ENCODE measurements at regions not wholly inside any gene's neighbourhood (a gene's known extent, or its start where the extent isn't known, plus 50 kb on each side); places are given as distances from the start of the nearest gene placed in this dataset.

- TF ChIP-seq, protein P1, sequence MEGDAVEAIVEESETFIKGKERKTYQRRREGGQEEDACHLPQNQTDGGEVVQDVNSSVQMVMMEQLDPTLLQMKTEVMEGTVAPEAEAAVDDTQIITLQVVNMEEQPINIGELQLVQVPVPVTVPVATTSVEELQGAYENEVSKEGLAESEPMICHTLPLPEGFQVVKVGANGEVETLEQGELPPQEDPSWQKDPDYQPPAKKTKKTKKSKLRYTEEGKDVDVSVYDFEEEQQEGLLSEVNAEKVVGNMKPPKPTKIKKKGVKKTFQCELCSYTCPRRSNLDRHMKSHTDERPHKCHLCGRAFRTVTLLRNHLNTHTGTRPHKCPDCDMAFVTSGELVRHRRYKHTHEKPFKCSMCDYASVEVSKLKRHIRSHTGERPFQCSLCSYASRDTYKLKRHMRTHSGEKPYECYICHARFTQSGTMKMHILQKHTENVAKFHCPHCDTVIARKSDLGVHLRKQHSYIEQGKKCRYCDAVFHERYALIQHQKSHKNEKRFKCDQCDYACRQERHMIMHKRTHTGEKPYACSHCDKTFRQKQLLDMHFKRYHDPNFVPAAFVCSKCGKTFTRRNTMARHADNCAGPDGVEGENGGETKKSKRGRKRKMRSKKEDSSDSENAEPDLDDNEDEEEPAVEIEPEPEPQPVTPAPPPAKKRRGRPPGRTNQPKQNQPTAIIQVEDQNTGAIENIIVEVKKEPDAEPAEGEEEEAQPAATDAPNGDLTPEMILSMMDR (IDR thresholded peaks at IDR 0.05; ENCODE audit: low read depth, low read length) = no peak
- no peak overlapping the region for H3K4me3 ChIP-seq (replicated peaks in 1 of 2; ENCODE audit: low read depth in 2 of 2, low read length in 2 of 2)
- DNase-seq (ENCODE audit: low read depth in 2 of 2) = no peak
These were observed 149.5 kb upstream of the RBBP8 start for GRCh38 chr18:22783662-22784076.

GRCh38 chr18:22789052-22789451 lies 144.1 kb upstream of the RBBP8 start:
- TF ChIP-seq, protein P1 (IDR thresholded peaks at IDR 0.05; ENCODE audit: low read depth, low read length) = no peak
- no peak for DNase-seq (ENCODE audit: low read depth in 2 of 2)
- no peak overlapping the region for H3K4me3 ChIP-seq (replicated peaks in 1 of 2; ENCODE audit: low read depth in 2 of 2, low read length in 2 of 2)

DNA sequence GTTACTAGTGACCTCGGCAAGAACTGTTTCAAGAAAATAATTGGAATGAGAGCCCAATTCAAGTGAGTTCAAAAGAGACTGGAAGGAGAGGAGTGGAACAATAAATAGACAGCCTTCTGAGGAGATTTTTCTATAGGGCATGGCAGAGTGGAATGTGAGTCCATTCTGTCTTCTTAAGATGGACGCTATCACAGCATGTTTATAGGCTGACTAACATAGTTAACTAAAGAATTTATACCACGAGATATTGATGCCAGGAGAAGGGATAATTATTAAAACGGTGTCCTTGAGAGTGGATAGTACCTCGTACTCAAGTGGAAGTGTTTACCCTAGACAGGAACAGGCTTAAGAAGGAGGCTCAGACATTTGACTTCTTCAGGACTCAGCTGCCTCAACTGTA lies 143.5 kb upstream of the RBBP8 start:
- no peak overlapping the region for H3K4me3 ChIP-seq (replicated peaks in 1 of 2; ENCODE audit: low read depth in 2 of 2, low read length in 2 of 2)
- TF ChIP-seq, protein P1 (IDR thresholded peaks at IDR 0.05; ENCODE audit: low read depth, low read length) = no peak
- no peak for DNase-seq (ENCODE audit: low read depth in 2 of 2)

DNA sequence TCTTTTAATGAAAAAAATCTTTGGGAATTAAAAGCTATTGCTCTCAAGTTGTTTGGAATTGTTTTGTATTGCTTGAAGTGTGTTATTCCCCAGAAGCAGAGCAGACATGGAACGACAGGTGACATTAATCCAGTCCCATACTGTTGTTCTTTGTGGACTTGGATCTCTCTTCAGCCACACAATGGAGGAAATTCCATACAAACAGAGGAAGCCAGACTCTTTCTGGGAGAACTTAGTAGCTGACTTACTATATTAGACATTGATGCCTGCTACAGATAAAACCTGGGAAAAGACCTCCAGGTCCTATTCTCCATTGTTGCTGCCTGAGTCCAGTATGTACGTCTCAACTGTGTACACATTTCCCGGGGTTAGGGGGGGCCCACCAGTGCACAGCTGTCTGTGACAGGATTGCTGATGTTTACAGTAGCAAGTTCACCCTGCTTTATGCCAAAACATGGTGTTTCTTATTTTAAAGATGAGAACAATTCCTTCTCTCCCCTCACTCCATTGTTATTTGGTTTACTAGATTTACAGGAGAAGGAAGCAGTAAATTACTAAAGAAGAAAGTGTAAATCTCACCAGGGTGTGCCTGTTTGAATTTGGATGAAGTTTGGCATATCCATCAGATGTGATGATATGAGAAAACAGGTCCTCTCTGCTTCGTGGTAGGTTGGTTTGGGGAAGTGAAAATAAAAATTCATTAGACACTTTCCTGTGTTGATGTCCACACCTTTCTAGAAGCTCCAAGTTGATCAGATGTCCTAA lies 142.4 kb upstream of the RBBP8 start:
- DNase-seq (ENCODE audit: low read depth in 2 of 2) = no peak
- H3K4me3 ChIP-seq (replicated peaks in 1 of 2; ENCODE audit: low read depth in 2 of 2, low read length in 2 of 2) = no peak overlapping the region
- TF ChIP-seq, protein P1 (IDR thresholded peaks at IDR 0.05; ENCODE audit: low read depth, low read length) = no peak

- TF ChIP-seq, protein P1 (IDR thresholded peaks at IDR 0.05; ENCODE audit: low read depth, low read length) = no peak
- DNase-seq (ENCODE audit: low read depth in 2 of 2) = no peak
These were observed 141.9 kb upstream of the RBBP8 start for GRCh38 chr18:22791310-22791610.

DNA sequence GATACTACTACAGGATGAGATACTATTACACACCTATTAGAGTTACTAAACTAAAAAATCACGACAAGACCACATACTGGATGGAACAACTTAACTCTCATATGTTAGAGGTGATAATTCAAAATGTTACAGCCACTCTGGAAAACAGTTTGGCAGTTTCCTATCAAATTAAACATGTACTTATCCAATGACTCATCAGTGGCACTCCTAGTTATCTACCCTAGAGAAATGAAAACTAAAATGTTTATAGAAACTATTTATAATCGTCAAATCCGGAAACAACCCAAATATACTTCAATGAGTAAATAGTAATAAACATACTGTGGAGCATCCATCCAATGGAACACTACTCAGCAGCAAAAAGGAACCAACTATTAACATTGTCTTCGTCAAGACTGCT lies 137.0 kb upstream of the RBBP8 start:
- TF ChIP-seq, protein P1 (IDR thresholded peaks at IDR 0.05; ENCODE audit: low read depth, low read length) = no peak
- no peak for DNase-seq (ENCODE audit: low read depth in 2 of 2)
- H3K4me3 ChIP-seq (replicated peaks in 1 of 2; ENCODE audit: low read depth in 2 of 2, low read length in 2 of 2) = no peak overlapping the region

More at GRCh38 chr18:22791310-22791610, 141.9 kb upstream of the RBBP8 start:
- H3K4me3 ChIP-seq (replicated peaks in 1 of 2; ENCODE audit: low read depth in 2 of 2, low read length in 2 of 2) = no peak overlapping the region

GRCh38 chr18:22800551-22800951 lies 132.6 kb upstream of the RBBP8 start:
- H3K4me3 ChIP-seq (replicated peaks in 1 of 2; ENCODE audit: low read depth in 2 of 2, low read length in 2 of 2) = no peak overlapping the region
- peak; percentile 34 to 55 for DNase-seq (ENCODE audit: low read depth in 2 of 2)
- TF ChIP-seq, protein P1 (IDR thresholded peaks at IDR 0.05; ENCODE audit: low read depth, low read length) = no peak

All from cardiac fibroblast (primary cell).